ENCODE measurements at regions not wholly inside any gene's neighbourhood (a gene's known extent, or its start where the extent isn't known, plus 50 kb on each side); places are given as distances from the start of the nearest gene placed in this dataset.
A peak's percentile ranks its signal among the peaks of the same experiment; 100 is the strongest.

DNA sequence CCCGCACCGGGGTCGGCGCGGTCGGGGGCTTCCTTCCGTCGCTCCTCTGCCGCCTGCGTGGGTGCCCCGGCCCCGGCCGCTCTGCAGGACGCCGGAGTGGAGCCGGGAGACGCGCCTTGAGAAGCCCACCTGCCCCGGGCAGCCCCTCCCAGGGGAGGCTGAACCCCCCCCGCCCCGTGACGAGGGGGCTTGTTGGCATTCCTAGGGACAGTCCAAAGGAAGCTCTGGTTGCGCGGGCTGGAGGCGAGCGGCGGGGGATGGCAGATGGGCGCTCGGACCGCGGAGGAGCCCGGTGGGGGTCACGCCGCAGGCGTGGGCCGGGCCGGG lies 133.5 kb upstream of the MGAT5 start:
- POLR2A ChIA-PET: interaction anchor here (0.5 to 4.5 kb wide), 14 partner anchors 12 to 291 kb away, joined by 3 to 27 read pairs (median 4); no protein-coding TSS in a partner anchor
- CTCF ChIA-PET: interaction anchor here (0.7 to 11.1 kb wide), 17 partner anchors 8 to 331 kb away, joined by 3 to 221 read pairs (median 5); no protein-coding TSS in a partner anchor
- intact Hi-C loops (cut with micrococcal nuclease): no loop called here
- no peaks in the 10 kb centered on the region for H3K36me3 Mint-ChIP-seq (ENCODE audit: insufficient read depth, unreplicated experiment)
- H3K27ac Mint-ChIP-seq (ENCODE audit: low read depth, unreplicated experiment): no peak overlapping the region
- TF ChIP-seq, protein P1, sequence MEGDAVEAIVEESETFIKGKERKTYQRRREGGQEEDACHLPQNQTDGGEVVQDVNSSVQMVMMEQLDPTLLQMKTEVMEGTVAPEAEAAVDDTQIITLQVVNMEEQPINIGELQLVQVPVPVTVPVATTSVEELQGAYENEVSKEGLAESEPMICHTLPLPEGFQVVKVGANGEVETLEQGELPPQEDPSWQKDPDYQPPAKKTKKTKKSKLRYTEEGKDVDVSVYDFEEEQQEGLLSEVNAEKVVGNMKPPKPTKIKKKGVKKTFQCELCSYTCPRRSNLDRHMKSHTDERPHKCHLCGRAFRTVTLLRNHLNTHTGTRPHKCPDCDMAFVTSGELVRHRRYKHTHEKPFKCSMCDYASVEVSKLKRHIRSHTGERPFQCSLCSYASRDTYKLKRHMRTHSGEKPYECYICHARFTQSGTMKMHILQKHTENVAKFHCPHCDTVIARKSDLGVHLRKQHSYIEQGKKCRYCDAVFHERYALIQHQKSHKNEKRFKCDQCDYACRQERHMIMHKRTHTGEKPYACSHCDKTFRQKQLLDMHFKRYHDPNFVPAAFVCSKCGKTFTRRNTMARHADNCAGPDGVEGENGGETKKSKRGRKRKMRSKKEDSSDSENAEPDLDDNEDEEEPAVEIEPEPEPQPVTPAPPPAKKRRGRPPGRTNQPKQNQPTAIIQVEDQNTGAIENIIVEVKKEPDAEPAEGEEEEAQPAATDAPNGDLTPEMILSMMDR (IDR thresholded peaks at IDR 0.05; ENCODE audit: unreplicated experiment): no peak
- H3K4me1 Mint-ChIP-seq (ENCODE audit: insufficient read depth, unreplicated experiment): peaks cover 27% of the 10 kb centered on the region
- H3K27me3 Mint-ChIP-seq (ENCODE audit: insufficient read depth, unreplicated experiment): no peaks in the 10 kb centered on the region
- peak overlapping the region; percentile 75 for H3K4me3 Mint-ChIP-seq (ENCODE audit: unreplicated experiment)
- no TSS peak for BruUV-seq (replicated peaks)
- H3K9me3 Mint-ChIP-seq (ENCODE audit: unreplicated experiment): no peaks in the 10 kb centered on the region
- DNase-seq (ENCODE audit: unreplicated experiment): no peak

DNA sequence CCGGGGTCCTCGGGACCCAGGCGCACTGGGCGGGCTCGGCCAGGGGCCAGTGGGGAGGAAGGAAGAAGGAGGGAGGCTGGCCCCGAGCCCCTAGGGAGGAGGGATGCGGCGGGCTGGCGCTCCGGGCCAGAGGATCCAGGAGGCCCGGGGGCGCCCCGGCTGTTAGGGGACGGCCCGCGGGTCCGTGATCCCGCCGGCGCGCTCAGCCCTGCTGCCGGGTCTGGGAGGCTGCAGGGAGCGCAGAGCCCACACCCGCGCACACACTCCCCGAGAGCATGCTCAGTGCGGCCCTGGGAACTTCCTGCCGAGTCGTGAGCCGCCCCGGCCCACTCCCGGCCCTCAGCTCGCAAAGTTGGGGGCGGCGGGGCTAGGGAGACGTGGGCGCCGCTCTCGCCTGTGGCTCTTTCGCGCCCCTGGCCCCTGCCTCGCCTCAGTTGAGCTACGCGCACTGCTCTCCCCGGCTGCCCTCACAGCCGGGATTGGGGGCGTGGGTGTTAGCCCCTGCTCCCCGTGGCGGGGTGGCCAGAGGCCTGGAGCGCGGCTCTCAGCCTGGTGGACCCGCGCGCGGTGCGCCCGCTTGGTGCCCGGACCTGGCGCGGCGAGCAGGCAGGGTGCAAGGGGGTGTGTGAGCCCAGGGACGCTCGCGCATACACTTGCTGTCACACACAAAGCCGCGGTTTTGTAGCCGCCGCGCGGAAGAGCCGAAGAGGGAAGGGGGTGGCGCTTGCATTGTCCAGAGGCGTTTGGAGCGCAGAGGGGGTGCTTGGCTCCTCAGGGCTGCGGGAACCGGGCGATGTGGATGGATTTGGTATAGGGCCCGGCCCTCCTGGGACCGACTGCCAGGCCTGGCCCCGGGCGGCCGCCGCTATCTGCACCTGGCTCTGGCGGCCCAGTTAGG lies 132.9 kb upstream of the MGAT5 start:
- peaks cover 27% of the 10 kb centered on the region for H3K4me1 Mint-ChIP-seq (ENCODE audit: insufficient read depth, unreplicated experiment)
- peak overlapping the region; percentile 75 for H3K4me3 Mint-ChIP-seq (ENCODE audit: unreplicated experiment)
- intact Hi-C loops (cut with micrococcal nuclease): no loop called here
- CTCF ChIA-PET: interaction anchor here (0.7 to 11.1 kb wide), 15 partner anchors 7 to 331 kb away, joined by 3 to 221 read pairs (median 5); no protein-coding TSS in a partner anchor
- DNase-seq (ENCODE audit: unreplicated experiment): peak; percentile 46
- TF ChIP-seq, protein P1 (IDR thresholded peaks at IDR 0.05; ENCODE audit: unreplicated experiment): no peak
- H3K27ac Mint-ChIP-seq (ENCODE audit: low read depth, unreplicated experiment): no peak overlapping the region
- POLR2A ChIA-PET: interaction anchor here (0.7 to 4.5 kb wide), 12 partner anchors 11 to 290 kb away, joined by 3 to 27 read pairs (median 5); no protein-coding TSS in a partner anchor
- H3K36me3 Mint-ChIP-seq (ENCODE audit: insufficient read depth, unreplicated experiment): no peaks in the 10 kb centered on the region
- H3K9me3 Mint-ChIP-seq (ENCODE audit: unreplicated experiment): no peaks in the 10 kb centered on the region
- no TSS peak for BruUV-seq (replicated peaks)
- no peaks in the 10 kb centered on the region for H3K27me3 Mint-ChIP-seq (ENCODE audit: insufficient read depth, unreplicated experiment)

DNA sequence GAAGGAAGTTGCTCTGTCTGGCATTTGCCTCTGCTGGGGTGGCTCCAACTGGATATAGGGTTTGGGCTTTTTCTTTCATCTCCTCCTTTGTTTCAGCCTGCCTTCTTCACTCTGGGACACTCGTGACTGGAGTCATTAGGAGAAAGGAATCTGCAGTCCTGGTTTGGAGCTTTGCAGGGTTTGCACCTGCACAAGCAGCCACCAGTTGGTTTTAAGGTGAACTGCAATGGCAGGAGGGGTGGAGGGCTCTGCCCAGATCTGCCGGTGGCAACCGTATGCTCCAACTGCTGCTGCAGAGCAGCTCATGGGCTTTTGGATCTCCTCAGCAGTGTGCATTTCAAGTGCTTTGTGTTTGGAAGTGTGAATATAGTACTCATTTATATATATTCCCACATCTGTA lies 131.3 kb upstream of the MGAT5 start:
- intact Hi-C loops (cut with micrococcal nuclease): no loop called here
- H3K27me3 Mint-ChIP-seq (ENCODE audit: insufficient read depth, unreplicated experiment): no peaks in the 10 kb centered on the region
- H3K9me3 Mint-ChIP-seq (ENCODE audit: unreplicated experiment): no peaks in the 10 kb centered on the region
- H3K4me3 Mint-ChIP-seq (ENCODE audit: unreplicated experiment): no peak overlapping the region
- H3K36me3 Mint-ChIP-seq (ENCODE audit: insufficient read depth, unreplicated experiment): peaks cover 6% of the 10 kb centered on the region
- H3K4me1 Mint-ChIP-seq (ENCODE audit: insufficient read depth, unreplicated experiment): peaks cover 27% of the 10 kb centered on the region
- ChIA-PET POLR2A (interaction anchor here (0.6 to 1.6 kb wide), 3 partner anchors 8 to 66 kb away, joined by 3 to 4 read pairs (median 4); no protein-coding TSS in a partner anchor), CTCF (interaction anchor here (0.5 to 11.1 kb wide), 8 partner anchors 79 to 485 kb away, joined by 3 to 221 read pairs (median 26); no protein-coding TSS in a partner anchor)
- no TSS peak for BruUV-seq (replicated peaks)
- no peak overlapping the region for H3K27ac Mint-ChIP-seq (ENCODE audit: low read depth, unreplicated experiment)
- no peak for DNase-seq (ENCODE audit: unreplicated experiment)
- TF ChIP-seq, protein P1 (IDR thresholded peaks at IDR 0.05; ENCODE audit: unreplicated experiment): no peak

DNA sequence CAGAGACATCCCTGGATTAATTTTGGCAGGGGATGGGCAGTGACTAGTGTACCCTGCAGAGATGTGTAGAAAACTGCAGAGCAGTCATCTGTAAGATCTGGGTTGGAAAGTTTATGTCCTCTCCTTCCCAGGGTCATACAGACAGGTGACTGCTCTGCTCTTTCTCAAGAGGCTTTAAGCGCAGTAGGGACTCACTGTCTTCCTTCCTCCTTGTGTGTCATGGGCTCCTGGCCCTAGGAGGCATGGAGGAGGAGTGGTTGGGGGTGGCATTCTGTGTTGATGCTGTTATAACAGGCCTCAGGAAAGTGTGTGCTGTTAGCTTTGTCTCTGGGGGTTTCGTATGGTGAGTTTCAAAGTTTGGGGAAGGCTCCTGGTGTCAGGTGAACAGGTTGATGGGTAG lies 130.5 kb upstream of the MGAT5 start:
- Mint-ChIP-seq H3K9me3 (ENCODE audit: unreplicated experiment) (no peaks in the 10 kb centered on the region), H3K27ac (ENCODE audit: low read depth, unreplicated experiment) (peak overlapping the region; percentile 2), H3K4me1 (ENCODE audit: insufficient read depth, unreplicated experiment) (peaks cover 25% of the 10 kb centered on the region), H3K36me3 (ENCODE audit: insufficient read depth, unreplicated experiment) (peaks cover 6% of the 10 kb centered on the region), H3K4me3 (ENCODE audit: unreplicated experiment) (no peak overlapping the region), H3K27me3 (ENCODE audit: insufficient read depth, unreplicated experiment) (no peaks in the 10 kb centered on the region)
- intact Hi-C loops (cut with micrococcal nuclease): no loop called here
- TF ChIP-seq, protein P1 (IDR thresholded peaks at IDR 0.05; ENCODE audit: unreplicated experiment): no peak
- DNase-seq (ENCODE audit: unreplicated experiment): no peak
- BruUV-seq (replicated peaks): no TSS peak
- ChIA-PET CTCF (interaction anchor here (0.7 to 11.1 kb wide), 7 partner anchors 78 to 1723 kb away, joined by 3 to 154 read pairs (median 3); no protein-coding TSS in a partner anchor), POLR2A (interaction anchor here (0.8 to 1.6 kb wide), 3 partner anchors 7 to 65 kb away, joined by 3 to 4 read pairs (median 4); no protein-coding TSS in a partner anchor)
